CD14-positive monocyte (primary cell): ENCODE measurements at regions not wholly inside any gene's neighbourhood (a gene's known extent, or its start where the extent isn't known, plus 50 kb on each side); places are given as distances from the start of the nearest gene placed in this dataset.

Experiments used
- DNase-seq, 3 donors: peaks; one replicate each; pipeline ENCODE4 v3.0.0-alpha.2; 2011 to 2022
- H2AFZ ChIP-seq: 2 replicates; pipeline ENCODE4 v1.6.0; 2012; ENCODE audit warnings: mild to moderate bottlenecking, low read depth, low read length, inconsistent platforms; ENCODE audit not compliant: insufficient read depth, poor library complexity, severe bottlenecking
- H3K27ac ChIP-seq, 2 donors: 1 replicate in 1 of 2; 2 replicates in 1 of 2; pipeline ENCODE4 v1.5.1; 2012 to 2013; ENCODE audit warnings: low read length in 2 of 2, control low read depth in 1 of 2, inconsistent platforms in 1 of 2, low read depth in 1 of 2, mild to moderate bottlenecking in 1 of 2
- H3K27me3 ChIP-seq, 2 donors: one replicate each; pipeline versions ENCODE4 v1.6.0 to v1.6.1; 2011 to 2013; ENCODE audit warnings: low read length in 2 of 2; ENCODE audit not compliant: control insufficient read depth in 2 of 2, insufficient read depth in 2 of 2
- H3K36me3 ChIP-seq, 2 donors: replicated peaks in 1 of 2; 1 replicate in 1 of 2; 2 replicates in 1 of 2; pipeline versions ENCODE4 v1.5.1 to v1.6.1; 2012 to 2013; ENCODE audit warnings: low read length in 2 of 2, control low read depth in 1 of 2, inconsistent platforms in 1 of 2, mild to moderate bottlenecking in 1 of 2; ENCODE audit not compliant: insufficient read depth in 2 of 2, control insufficient read depth in 1 of 2
- H3K4me1 ChIP-seq, 2 donors: 1 replicate in 1 of 2; 2 replicates in 1 of 2; pipeline versions ENCODE4 v1.5.1 to v1.6.1; 2012 to 2013; ENCODE audit warnings: low read length in 2 of 2, control low read depth in 1 of 2, inconsistent platforms in 1 of 2, mild to moderate bottlenecking in 1 of 2, moderate library complexity in 1 of 2; ENCODE audit not compliant: insufficient read depth in 2 of 2, control insufficient read depth in 1 of 2
- H3K4me2 ChIP-seq: replicated peaks from 2 replicates; pipeline ENCODE3; 2012; ENCODE audit warnings: low read length, moderate library complexity, mild to moderate bottlenecking; ENCODE audit not compliant: poor library complexity, severe bottlenecking; ENCODE audit errors: extremely low read depth
- H3K4me3 ChIP-seq, 3 experiments: fragments of 200-600 bp in 1 of 3; sonication (generic) in 1 of 3; replicated peaks in 1 of 3; 1 replicate in 2 of 3; 2 replicates in 1 of 3; pipeline ENCODE4 v1.5.1; 2011 to 2013; ENCODE audit warnings: low read length in 3 of 3, mild to moderate bottlenecking in 3 of 3, control low read depth in 2 of 3, low read depth in 2 of 3, inconsistent platforms in 1 of 3, moderate library complexity in 1 of 3
- H3K79me2 ChIP-seq: 2 replicates; pipeline ENCODE4 v1.6.0; 2012; ENCODE audit warnings: mild to moderate bottlenecking, control low read depth, inconsistent platforms, low read length, moderate library complexity; ENCODE audit not compliant: insufficient read depth
- H3K9ac ChIP-seq: 2 replicates; pipeline ENCODE4 v1.6.0; 2017; ENCODE audit warnings: low read length, mild to moderate bottlenecking; ENCODE audit not compliant: insufficient read depth, poor library complexity, severe bottlenecking
- H3K9me3 ChIP-seq, 2 donors: replicated peaks in 1 of 2; 1 replicate in 1 of 2; 2 replicates in 1 of 2; pipeline versions ENCODE4 v1.5.1 to v1.6.1; 2012 to 2013; ENCODE audit warnings: low read length in 2 of 2, control low read depth in 1 of 2; ENCODE audit not compliant: control insufficient read depth in 1 of 2, insufficient read depth in 1 of 2
- H4K20me1 ChIP-seq: 2 replicates; pipeline ENCODE4 v1.6.0; 2012; ENCODE audit warnings: mild to moderate bottlenecking, low read length, control low read depth, moderate library complexity; ENCODE audit not compliant: insufficient read depth
- H3K27ac Mint-ChIP-seq, 7 donors: one replicate each; pipeline ENCODE4 v1.8.0; 2020; ENCODE audit warnings: mild to moderate bottlenecking in 7 of 7, mixed read lengths in 7 of 7, moderate library complexity in 6 of 7, inconsistent platforms in 2 of 7
- H3K27me3 Mint-ChIP-seq, 3 donors: one replicate each; pipeline ENCODE4 v1.8.0; 2021 to 2022; ENCODE audit warnings: low read depth in 3 of 3, mild to moderate bottlenecking in 3 of 3, mixed read lengths in 3 of 3, moderate library complexity in 3 of 3, inconsistent platforms in 1 of 3
- H3K36me3 Mint-ChIP-seq, 2 donors: one replicate each; pipeline ENCODE4 v1.8.0; 2020; ENCODE audit warnings: mixed read lengths in 2 of 2, inconsistent platforms in 1 of 2, mild to moderate bottlenecking in 1 of 2
- H3K4me1 Mint-ChIP-seq: one replicate; pipeline ENCODE4 v1.8.0; 2020; ENCODE audit warnings: mild to moderate bottlenecking, mixed read lengths
- H3K4me3 Mint-ChIP-seq, 2 donors: one replicate each; pipeline ENCODE4 v1.8.0; 2020; ENCODE audit warnings: mild to moderate bottlenecking in 2 of 2, mixed read lengths in 2 of 2, moderate library complexity in 1 of 2
- H3K9me3 Mint-ChIP-seq, 7 donors: one replicate each; pipeline ENCODE4 v1.8.0; 2020 to 2022; ENCODE audit warnings: mixed read lengths in 7 of 7, mild to moderate bottlenecking in 6 of 7, moderate library complexity in 6 of 7, inconsistent platforms in 2 of 7
- intact Hi-C, 2 donors: fragments of 100-400 bp; cut with micrococcal nuclease; formaldehyde crosslinking; loops; one replicate each; pipeline versions ENCODE4 v1.15.0 to v1.15.1; 2023
- TF ChIP-seq, protein P1 (sequence below): fragments of 200-600 bp; IDR thresholded peaks from one replicate; pipeline ENCODE4 v1.8.0; 2022; ENCODE audit warnings: antibody characterized with exemption, mild to moderate bottlenecking

DNA sequence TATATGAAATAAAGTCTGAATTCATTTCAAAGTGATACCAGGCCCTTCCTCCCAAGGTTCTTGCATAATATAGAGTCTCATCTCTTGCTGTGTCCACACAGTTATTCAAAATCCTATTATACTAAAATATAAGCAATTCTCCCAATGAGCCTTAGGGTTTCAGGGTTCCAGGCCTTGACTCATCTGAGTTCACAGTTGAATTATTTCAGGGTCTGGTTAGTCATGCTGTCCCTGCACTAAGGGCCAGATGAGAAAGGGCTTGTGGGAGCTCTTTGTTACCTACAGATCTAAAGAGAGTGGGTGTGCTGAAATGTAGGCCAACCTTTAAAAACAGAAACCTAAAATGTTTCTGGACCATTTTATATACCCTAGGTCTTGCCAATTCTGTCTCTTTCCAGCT lies 337.5 kb upstream of the LRRC7 start:
- no peaks in the 10 kb centered on the region for H3K27me3 ChIP-seq
- no peak overlapping the region for H3K4me3 ChIP-seq
- no peaks in the 10 kb centered on the region for H3K36me3 ChIP-seq
- Mint-ChIP-seq H3K27ac (no peak overlapping the region), H3K4me3 (no peak overlapping the region), H3K27me3 (no peaks in the 10 kb centered on the region), H3K9me3 (peaks cover 0 to 3% (median 0%) of the 10 kb centered on the region in 7 donors), H3K4me1 (no peaks in the 10 kb centered on the region), H3K36me3 (no peaks in the 10 kb centered on the region)
- no peak for DNase-seq
- no peaks in the 10 kb centered on the region for H3K79me2 ChIP-seq
- no peaks in the 10 kb centered on the region for H3K9me3 ChIP-seq
- no peaks in the 10 kb centered on the region for H3K4me1 ChIP-seq
- no peaks in the 10 kb centered on the region for H4K20me1 ChIP-seq
- no peak overlapping the region for H3K4me2 ChIP-seq
- intact Hi-C loops, result no loop called here
- H3K27ac ChIP-seq, result no peak overlapping the region
- H3K9ac ChIP-seq, result no peak overlapping the region
- no peak overlapping the region for H2AFZ ChIP-seq
- TF ChIP-seq, protein P1, sequence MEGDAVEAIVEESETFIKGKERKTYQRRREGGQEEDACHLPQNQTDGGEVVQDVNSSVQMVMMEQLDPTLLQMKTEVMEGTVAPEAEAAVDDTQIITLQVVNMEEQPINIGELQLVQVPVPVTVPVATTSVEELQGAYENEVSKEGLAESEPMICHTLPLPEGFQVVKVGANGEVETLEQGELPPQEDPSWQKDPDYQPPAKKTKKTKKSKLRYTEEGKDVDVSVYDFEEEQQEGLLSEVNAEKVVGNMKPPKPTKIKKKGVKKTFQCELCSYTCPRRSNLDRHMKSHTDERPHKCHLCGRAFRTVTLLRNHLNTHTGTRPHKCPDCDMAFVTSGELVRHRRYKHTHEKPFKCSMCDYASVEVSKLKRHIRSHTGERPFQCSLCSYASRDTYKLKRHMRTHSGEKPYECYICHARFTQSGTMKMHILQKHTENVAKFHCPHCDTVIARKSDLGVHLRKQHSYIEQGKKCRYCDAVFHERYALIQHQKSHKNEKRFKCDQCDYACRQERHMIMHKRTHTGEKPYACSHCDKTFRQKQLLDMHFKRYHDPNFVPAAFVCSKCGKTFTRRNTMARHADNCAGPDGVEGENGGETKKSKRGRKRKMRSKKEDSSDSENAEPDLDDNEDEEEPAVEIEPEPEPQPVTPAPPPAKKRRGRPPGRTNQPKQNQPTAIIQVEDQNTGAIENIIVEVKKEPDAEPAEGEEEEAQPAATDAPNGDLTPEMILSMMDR, result no peak

DNA sequence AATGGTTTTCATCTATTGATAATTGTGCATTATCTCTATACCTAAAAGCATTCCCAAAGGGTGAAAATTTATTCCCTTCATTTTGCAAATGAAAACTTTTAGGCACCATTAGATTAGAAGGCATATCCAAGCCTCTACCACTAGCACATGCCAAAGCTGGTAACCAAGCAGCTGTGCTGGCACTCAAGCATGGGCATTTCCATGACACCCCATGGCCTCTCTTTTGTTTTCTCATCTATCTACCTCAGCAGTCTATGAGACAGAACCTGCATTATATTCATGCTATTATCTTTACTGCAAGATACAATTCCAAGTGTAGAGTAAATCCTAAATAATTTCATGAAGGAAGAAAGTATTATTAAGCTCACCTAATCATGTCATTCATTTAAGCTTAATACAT lies 334.3 kb upstream of the LRRC7 start:
- Mint-ChIP-seq H3K36me3 (no peaks in the 10 kb centered on the region), H3K27ac (no peak overlapping the region), H3K4me1 (no peaks in the 10 kb centered on the region), H3K4me3 (no peak overlapping the region), H3K9me3 (peaks cover 0 to 3% (median 0%) of the 10 kb centered on the region in 7 donors), H3K27me3 (no peaks in the 10 kb centered on the region)
- H3K36me3 ChIP-seq, result no peaks in the 10 kb centered on the region
- no peak overlapping the region for H2AFZ ChIP-seq
- TF ChIP-seq, protein P1, result no peak
- no peak for DNase-seq
- no peaks in the 10 kb centered on the region for H3K9me3 ChIP-seq
- no peak overlapping the region for H3K4me2 ChIP-seq
- no peaks in the 10 kb centered on the region for H4K20me1 ChIP-seq
- no peaks in the 10 kb centered on the region for H3K79me2 ChIP-seq
- no peaks in the 10 kb centered on the region for H3K4me1 ChIP-seq
- H3K4me3 ChIP-seq, result no peak overlapping the region
- H3K27ac ChIP-seq, result no peak overlapping the region
- no peaks in the 10 kb centered on the region for H3K27me3 ChIP-seq
- no peak overlapping the region for H3K9ac ChIP-seq
- intact Hi-C loops, result no loop called here
